ENCODE measurements at regions not wholly inside any gene's neighbourhood (a gene's known extent, or its start where the extent isn't known, plus 50 kb on each side); places are given as distances from the start of the nearest gene placed in this dataset.
"Not testable (repeated sequence)": the region's sequence is repeated elsewhere in the genome, so short reads cannot be mapped to it uniquely, and the experiment has no call there.

DNA sequence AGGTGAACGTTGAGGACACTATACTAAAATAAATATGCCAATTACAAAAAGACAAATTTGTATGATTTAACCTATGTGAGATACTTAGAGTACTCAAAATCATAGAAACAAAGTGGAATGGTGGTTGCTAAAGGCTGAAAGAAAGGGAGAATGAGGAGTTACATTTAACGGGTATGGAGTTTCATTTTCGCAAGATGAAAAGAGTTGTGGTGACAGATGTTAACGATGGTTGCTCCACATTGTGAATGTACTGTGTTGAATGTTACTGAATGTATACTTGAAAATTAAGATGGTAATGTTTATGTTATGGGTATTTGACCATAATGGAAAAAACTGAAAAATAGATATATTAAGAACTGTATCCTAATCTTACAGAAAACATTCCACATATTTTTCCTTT is 51.3 kb upstream of the MOCS2 start:
- no peak for DNase-seq

DNA sequence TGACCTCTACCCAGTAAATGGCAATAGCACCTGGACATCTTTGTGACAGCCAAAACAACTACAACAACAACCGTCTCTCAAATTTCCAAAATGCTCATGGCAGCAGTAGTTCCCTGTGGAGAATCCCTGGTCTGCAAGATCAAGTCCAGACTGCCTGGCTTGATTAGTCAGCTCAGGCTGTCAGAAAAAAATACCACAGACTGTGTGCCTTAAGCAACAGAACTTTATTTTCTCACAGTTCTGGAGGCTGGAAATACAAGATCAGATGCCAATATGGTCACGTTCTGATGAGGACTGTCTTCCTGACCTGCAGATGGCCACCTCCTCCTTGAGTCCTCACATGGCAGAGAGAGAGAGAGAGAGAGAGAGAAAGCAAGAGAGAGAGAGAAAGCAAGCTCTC is 52.3 kb upstream of the MOCS2 start:
- no peak for DNase-seq

DNA sequence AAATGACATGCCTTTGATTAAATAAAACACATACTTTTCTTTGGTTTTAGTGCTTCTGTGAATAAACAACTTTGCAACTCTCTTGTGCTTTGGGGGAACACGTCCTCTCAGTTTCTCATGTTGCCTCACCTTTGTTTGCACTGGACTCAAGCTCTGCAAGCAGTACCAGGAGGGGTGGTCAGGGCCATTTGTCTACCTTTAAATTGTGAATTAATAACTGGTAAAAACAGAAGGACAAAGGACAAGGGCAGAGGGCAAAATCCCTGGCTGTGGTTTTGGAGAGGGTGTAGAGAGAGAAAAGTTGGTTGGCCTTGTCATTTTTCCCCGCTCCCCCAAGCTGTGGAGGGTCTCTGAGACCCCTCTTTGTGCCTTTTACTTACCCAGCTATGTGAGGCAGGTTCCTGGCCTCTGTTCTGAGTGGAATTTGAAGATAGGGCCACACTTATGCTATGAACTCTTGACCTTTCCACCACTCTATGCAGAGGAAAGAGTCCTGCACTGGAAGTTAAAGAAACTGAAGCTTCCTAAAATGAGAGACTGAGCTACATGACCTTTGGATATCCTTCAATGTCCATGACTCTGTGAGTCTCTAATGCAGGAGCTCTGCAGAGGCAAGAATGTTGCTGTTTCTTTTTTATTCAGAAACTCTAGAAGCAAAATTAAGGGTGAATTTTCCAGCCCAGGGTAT is 55.1 kb upstream of the MOCS2 start:
- DNase-seq = no peak

DNA sequence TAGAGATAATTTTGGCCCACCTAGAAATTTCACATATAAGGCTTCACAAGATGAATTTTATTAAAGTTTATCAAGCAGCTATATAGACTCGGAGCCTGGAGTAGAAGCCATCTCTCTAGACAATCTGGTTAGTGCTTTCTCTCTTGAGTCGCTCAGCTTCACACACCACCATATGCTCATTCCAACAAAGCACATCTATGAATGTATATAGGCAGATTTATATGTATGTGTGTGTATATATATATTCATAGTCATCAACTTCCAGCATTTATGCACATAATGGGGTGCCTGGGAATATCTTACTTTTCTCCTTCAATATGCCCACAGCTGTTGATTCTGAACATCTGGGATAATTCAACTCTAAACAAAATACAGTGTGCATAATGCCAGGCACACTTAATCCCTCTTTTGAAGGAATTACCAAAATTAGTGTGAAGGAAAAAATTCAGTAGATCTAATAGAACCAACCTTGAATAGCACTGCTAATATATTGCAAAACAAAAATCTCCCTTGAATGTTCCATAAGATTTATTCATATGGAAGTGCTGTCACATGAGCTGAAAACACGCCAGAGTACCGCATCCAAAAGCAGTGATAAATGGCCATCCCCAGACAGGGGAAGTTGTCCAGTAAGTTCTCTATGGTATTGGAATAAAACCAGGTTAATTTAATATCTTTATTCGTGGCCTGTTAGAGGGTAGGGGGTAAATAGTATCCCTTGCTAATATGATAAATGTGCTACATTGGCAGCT is 56.0 kb upstream of the MOCS2 start:
- DNase-seq = no peak

DNA sequence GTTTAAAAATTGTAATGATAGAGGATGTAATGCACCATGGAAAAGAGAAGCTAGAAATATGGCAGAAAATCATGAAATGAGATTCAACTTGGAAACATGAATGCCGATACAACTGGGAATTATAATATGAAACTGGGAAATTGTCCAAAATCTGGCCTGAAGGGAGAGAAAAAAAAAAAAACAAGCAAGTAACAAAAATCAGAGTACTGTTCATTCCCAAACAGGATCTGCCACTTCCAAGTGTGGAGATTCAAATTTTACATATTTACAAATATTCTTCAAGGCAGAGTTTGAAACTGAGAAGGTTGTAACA is 56.6 kb upstream of the MOCS2 start:
- DNase-seq = no peak

DNA sequence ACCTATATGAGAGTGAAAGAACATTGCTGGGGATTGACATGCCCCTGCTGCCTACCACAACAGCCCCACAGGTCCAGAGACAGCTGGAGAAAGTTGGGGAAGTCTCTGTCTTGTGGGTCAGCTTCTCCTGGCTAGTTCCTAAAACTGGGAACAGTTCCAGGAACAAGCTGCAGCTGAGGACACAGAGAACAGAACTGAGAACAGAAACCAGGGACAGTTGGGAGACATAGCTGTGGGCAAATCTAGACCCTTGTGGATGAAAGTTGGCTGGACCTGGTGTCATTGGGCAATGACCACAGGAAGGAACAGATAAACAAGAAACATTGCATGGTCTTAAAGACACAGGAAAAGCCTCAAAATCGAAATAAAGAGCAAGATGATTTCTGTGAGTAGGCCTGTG is 58.3 kb upstream of the MOCS2 start:
- DNase-seq = no peak

DNA sequence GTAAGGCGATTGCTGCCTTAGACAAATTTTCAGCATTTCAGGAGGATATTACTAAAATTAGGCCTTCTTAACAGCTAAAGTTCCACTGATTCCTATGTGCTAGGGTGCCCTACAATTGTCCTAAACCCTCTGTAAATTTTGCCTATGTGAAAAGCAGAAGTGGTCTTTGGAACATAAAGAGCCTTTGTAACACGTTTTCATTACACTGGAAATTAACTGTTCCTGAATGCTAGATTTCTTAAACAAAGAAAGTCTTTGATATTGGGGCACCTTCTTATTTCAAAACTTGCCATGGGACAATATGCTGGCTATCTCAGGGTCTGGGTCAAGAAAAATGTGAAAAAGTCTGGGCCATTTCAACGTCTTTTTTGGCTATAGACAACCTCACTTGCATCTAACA is 60.4 kb upstream of the MOCS2 start:
- DNase-seq = no peak

DNA sequence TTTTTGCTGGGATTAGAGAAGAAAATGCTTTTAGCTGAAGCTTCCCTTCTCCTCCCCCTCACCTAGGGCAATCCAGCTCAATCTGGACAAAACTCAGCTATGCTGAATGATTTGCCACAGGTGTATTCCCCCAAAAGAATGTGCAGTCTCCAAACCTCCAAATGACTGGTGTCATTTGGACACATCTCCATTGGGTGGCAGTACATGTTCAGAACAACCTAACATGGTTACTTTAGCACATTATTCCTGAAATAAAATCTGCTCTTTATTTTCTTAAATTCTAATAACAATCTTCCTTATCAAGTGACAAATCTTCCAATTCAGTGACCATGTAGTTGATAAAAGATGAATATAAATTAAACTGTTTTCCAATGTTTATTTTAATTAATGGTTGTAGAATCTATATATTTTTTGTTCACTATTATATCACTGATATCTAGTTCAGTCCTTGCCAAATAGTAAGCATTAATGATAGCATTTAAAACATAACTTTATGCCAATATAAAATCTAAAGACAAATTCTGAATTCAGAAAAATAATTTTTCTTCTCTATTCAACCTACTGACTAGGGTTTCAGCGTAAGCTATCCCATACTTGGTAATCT is 61.3 kb upstream of the MOCS2 start:
- DNase-seq = peak; percentile 6

DNA sequence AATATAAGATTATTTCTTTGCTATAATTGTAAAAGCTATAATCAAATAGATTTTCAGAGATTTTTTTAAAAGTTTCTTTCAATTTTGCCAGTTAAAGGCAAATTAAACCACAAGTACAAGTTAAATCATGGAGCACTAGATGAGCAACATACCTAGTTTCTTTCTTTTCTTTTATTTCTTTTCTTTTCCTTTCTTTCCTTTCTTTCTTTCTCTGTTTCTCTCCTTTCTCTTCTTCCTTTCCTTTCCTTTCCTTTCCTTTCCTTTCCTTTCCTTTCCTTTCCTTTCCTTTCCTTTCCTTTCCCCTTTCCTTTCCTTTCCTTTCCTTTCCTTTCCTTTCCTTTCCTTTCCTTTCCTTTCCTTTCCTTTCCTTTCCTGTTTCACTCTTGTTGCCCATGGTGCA is 62.5 kb upstream of the MOCS2 start:
- DNase-seq = not testable (repeated sequence)

DNA sequence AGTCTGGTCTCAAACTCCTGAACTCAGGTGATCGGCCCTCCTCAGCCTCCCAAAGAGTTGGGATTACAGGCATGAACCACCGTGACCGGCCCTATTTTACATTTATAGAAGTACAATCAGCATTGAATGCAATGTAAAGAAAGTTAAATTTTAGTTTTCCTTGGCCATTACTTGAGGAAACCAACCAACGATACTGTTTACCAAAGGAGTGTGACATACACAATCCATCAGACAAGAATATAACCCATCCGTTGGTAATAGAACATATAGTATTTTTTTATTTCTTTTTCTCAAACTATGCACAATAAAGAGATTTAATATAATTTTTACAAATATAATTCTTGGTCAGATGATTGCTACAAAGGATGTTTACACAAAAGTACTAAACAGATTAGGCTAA is 63.1 kb upstream of the MOCS2 start:
- DNase-seq = no peak

DNA sequence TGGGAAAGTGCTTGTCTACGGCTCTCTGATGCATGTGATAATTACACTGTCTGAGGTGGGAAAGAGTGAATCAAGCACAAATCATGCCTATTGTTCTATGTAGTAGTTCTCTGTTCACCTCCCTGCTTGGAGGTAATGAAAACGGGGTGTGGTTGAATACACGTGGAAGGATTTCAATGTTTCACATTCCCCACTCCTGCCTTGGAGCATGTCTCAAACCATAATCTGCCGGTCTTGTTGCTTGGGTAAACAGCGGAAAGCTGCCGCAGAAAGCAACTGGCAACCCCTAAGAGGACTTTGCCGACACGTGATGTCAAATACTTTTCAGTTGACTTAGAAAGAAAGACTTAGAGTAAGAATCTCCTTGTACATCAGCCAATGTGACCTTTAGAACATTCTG is 63.5 kb upstream of the MOCS2 start:
- no peak for DNase-seq

DNA sequence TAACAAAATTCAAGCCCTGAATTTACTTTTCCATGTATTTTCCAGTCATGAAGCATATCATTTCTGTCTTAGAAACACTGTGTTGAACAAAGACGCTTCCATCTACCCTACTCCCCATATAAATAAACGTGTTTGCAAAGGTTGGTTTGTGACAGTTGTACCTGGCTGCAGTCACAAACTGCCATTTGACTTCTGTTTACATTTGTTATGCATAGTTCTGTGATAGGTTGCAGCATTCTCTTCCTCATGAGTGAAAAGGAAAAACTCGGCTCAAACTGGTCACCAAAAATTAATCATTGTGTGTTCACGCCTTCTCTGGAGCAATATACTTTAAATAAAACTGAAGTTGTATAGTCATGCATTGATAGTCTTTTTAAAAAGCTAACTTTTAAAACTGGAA is 69.3 kb upstream of the MOCS2 start:
- DNase-seq = no peak

DNA sequence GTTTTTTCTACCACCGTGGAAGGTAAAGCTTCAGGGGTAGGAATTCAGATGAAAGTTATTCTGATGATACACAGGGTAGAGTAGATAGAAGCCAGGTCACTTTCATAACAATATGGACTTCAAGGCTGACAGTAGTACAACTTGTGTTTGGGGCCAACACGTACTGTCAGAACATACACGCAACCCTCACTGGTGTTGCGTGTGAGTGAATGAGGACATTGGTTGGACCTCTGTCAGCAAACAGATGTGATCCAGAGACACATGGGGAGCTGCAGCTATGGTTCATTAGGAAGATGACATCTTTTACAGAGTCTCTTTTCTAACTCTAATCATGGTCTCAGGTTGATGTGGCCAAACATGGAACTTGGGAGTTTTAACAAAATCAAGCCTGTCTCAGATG is 70.1 kb upstream of the MOCS2 start:
- no peak for DNase-seq

DNA sequence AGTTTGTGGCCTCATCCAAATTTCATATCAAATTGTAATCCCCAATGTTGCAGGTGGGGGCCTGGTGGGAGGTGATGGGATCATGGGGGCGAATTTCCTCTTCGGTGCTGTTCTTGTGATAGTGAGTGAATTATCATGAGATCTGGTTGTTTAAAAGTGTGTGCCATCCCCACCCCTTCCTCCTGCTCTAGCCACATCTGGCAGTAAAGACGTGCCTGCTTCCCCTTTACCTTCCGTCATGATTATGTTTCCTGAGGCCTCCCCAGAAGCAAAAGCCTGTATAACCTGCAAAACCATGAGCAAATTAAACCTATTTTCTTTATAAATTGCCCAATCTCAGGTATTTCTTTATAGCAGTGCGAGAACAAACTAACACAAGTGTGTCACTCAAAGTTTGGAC is 71.0 kb upstream of the MOCS2 start:
- no peak for DNase-seq

DNA sequence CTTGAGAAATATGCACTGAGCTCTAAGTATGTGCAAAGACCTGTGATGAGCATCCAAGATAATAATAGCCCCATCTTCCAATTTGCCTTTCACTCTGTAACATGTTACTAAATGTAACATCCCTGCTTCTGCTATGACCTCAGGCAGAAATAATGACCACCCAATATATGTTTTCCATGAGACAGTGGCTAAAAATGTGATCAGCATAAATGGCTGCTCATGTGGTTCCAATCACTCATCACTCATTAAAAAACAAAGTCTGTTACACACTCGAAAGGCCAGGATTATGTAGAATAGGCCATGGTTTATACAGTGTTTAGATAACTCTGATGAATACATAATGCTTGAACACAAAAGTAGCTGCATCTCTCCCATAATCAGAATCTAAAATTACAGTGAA is 71.4 kb upstream of the MOCS2 start:
- no peak for DNase-seq

DNA sequence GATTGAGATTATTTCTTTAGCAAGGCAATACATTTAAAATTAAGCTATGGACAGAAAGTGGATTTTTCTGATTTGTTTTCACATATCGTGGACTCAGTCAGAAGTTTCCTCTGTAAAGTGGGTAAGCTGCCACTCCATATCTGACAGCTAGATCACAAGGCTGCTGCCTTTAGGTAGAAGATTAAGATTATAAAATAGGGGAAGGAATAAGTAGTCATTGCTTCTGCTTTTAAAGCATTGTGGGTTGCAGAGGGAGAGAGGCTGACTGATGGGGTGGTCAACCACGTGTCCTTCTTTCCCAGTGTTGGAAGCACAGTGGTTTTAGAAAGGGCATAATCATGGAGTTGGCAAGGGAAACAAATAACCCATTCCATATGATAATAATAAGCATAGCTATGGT is 74.3 kb upstream of the MOCS2 start:
- DNase-seq = no peak

DNA sequence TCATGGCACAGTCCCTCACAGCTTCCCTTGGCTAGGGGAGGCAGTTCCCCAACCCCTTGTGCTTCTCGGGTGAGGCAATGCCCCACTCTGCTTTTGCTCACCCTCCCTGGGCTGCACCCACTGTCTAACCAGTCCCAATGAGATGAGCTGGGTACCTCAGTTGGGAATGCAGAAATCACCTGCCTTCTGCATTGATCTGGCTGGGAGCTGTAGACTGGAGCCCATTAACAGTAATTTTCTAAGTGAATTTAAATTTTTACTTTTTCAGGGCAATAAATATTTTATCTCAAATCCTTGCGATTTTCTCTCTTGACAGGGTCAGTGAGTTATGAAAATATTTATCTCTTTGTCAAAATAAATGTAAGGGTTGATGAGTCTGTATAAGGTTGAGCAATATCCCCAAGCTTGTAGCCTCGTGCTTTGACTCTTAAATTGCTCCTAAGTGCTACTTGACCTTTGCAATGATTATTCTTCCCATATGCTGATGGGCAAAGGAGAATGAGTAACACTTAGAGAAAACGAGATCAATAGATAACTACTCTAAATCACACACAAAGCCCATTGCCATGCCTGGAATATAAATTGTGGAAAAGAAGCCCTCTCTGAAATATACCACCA is 82.1 kb upstream of the MOCS2 start:
- no peak for DNase-seq

DNA sequence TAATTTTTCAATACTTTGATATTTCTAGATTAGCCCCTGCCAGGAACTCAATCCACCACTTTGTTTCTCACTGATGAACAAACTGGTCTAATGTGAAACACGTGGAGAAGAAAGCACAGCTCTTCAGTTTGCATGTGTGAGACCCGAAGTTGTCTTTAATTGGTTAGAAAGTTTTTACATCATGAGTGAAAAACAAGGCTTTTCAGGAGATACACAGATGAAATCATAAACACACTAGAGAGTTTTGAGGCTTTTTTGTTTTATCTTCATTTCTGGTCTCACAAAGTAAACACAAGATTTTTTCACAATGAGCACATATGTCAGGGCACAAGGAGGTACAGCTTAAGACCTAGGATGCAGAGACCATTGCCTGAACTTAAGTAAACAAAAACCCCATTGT is 84.5 kb upstream of the MOCS2 start:
- DNase-seq = no peak

DNA sequence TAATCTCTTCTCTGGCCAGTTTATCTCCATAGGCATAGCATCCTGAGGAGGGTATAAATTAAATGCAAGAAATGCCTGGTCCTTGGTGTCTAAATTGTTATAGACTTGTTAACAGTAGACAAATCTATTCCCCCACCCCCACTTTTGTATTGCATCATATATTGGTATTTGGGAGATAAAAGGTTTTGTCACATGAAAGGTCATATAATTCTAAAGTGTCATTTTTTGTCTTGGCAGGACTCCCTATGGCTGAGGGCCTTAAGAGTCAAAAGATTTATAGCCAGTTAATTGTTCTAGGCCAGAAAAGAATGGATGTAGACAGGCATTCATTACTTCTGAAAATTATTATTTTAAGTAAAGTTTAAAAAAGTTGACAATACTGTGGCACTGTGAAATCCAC is 90.3 kb upstream of the MOCS2 start:
- DNase-seq = no peak

DNA sequence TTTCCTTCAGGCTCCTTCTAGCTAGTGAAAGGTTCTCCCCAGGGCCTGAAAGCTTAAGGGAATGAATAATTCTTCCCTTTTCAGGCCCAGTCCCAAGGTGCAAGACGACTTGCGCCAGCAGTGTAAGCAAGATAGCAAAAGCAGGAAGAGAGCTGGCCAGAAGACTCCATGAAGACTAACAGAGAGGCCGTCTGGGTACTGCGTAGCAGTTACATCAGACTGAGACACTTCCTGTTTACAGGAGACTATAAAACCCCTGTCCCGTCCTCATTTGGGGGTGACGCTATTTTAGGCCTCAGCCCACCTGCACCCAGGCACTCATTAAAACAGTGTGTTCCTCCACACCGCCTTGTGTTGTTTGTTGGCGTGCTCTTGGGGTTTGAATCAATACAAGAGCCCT is 90.7 kb upstream of the MOCS2 start:
- no peak for DNase-seq

DNA sequence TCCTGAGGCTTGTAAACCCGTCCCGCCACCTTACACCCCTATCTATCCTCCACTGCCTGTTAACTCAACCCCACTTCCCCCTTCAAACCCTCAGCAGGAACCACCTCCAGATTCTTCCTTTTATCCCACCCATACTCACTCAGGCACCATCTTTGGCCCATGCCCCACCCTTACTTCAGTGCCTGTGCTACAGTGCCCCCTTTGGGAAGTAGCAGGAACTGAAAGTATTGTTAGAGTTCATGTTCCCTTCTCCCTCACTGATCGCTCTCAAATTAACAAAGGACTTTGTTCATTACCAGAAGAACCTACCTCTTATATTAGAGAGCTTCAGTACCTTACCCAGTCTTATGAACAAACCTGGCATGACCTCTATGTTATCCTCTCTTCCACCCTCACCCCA is 92.2 kb upstream of the MOCS2 start:
- DNase-seq = no peak

DNA sequence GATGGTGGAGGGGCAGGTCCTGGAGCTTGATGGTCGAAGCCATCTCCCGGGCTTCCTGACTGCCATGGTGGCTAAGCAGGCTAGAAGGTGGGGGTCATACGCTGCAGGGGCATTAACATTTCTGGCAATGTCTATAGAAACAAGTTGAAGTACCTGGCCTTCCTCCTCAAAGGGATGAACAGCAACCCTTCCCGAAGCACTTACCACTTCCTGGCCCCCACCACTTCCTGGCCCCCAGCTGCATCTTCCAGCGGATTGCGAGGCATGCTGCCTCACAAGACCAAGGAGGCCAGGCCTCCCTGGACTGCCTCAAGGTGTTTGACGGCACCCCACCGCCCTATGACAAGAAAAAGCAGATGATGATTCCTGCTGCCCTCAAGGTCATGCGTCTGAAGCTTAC is 97.0 kb upstream of the MOCS2 start:
- DNase-seq = no peak

DNA sequence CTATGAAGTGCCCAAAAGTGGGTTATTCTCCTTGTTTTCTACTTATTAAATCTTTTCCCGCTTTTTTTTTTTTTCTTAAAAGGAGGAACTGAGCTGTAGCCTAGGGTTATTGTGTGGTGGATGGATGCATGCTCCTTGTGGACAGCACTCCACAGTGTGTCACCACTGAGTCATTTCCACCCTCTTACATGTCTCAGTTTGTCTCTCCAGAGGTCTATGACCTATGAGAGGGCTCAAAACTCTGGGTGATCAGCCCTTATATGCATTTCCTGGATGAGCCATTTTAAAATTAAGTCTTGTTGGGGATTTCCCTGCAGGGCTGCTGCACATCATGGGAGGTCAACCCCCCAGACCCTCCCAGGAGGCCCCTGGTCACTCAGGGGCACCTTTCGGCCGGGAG is 102.2 kb upstream of the MOCS2 start:
- DNase-seq = no peak

DNA sequence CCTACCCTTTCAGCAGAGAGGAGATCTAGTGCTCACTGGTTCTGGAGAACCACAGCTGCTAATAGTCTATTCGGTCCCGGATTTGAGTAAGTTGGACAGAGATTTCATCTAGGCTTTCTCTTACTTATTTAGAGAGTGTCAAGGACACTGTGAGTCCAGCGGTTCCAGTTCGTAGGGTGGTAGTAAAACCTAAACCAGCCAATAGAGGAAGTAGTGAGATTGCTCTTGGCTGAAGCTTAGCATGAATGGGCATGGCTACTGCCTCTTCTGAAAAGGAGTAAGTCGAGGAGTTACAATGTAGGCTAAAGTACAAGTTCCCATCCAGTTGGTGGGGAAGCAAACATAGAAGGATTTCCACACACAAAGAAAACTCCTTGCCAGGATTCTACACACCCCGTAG is 109.6 kb upstream of the MOCS2 start:
- no peak for DNase-seq
